ENCODE measurements at regions not wholly inside any gene's neighbourhood (a gene's known extent, or its start where the extent isn't known, plus 50 kb on each side); places are given as distances from the start of the nearest gene placed in this dataset.

GRCh38 chr7:138176060-138176459 lies 99.8 kb downstream of the AKR1D1 start:
- Histone ChIP-seq H3K27me3 (ENCODE audit: control insufficient read depth in 3 of 3, insufficient read depth in 3 of 3, low read depth in 1 of 3, low read length in 3 of 3) (no peaks in the 10 kb centered on the region), H2AK5ac (ENCODE audit: low read depth, low read length) (no peak overlapping the region), H3K4me1 (ENCODE audit: control insufficient read depth in 2 of 2, insufficient read depth in 1 of 2, low read depth in 1 of 2, low read length in 2 of 2) (peaks cover 2 to 4% of the 10 kb centered on the region in 2 donors), H3K4ac (ENCODE audit: low read length) (no peak overlapping the region), H3K9ac (ENCODE audit: low read depth, low read length, poor library complexity) (no peak overlapping the region), H4K8ac (ENCODE audit: low read depth, low read length) (no peak overlapping the region), H3K27ac (replicated peaks; ENCODE audit: low read length) (no peak overlapping the region), H3K36me3 (replicated peaks in 1 of 2; ENCODE audit: control insufficient read depth in 2 of 2, insufficient read depth in 2 of 2, low read length in 2 of 2) (no peaks in the 10 kb centered on the region), H3K9me3 (replicated peaks in 1 of 2; ENCODE audit: control insufficient read depth in 2 of 2, insufficient read depth in 1 of 2, low read depth in 1 of 2, low read length in 2 of 2) (peaks cover 0 to 33% of the 10 kb centered on the region in 2 donors), H2BK5ac (ENCODE audit: low read length) (no peak overlapping the region), H3K4me2 (ENCODE audit: insufficient read depth, low read length, poor library complexity, severe bottlenecking) (no peak overlapping the region), H3K79me1 (ENCODE audit: low read depth, low read length) (no peaks in the 10 kb centered on the region), H3K14ac (ENCODE audit: low read length) (no peak overlapping the region), H4K91ac (ENCODE audit: low read depth, low read length, poor library complexity) (no peak overlapping the region), H3K4me3 (ENCODE audit: low read length in 2 of 2) (no peak overlapping the region), H3K23ac (ENCODE audit: low read depth, low read length, poor library complexity) (no peak overlapping the region), H2BK120ac (ENCODE audit: low read depth, low read length) (no peak overlapping the region), H2BK15ac (ENCODE audit: low read length) (no peak overlapping the region), H2BK12ac (ENCODE audit: low read length) (no peak overlapping the region), H3K18ac (ENCODE audit: low read length) (no peak overlapping the region), H2AFZ (ENCODE audit: low read length) (no peak overlapping the region)
- no CpG with 5 or more reads among the region's 5 CpGs for WGBS, 2 donors (ENCODE audit: extremely low coverage in 2 of 2, insufficient read length in 2 of 2, insufficient replicate concordance in 1 of 2)
- no peak for DNase-seq (ENCODE audit: low spot score)

DNA sequence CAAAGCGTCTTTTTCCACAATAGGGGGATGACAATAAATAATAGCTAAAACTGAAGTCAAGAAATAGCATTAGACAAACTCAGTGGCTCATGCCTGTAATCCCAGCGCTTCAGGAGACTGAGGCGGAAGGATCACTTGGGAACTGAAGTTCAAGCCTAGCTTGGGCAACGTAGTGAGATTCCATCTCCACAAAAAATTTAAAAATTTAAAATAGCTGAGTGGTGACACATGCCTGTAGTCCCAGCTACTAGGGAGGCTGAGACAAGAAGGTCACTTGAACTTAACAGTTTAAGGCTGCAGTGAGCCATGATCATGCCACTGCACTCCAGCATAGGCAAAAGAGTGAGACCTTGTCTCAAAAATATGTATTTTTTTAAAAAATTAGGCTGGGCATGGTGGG lies 107.9 kb downstream of the AKR1D1 start:
- Histone ChIP-seq H3K14ac (ENCODE audit: low read length) (no peak overlapping the region), H2BK15ac (ENCODE audit: low read length) (no peak overlapping the region), H2BK120ac (ENCODE audit: low read depth, low read length) (no peak overlapping the region), H3K4me3 (ENCODE audit: low read length in 2 of 2) (no peak overlapping the region), H2AFZ (ENCODE audit: low read length) (no peak overlapping the region), H3K4me2 (ENCODE audit: insufficient read depth, low read length, poor library complexity, severe bottlenecking) (no peak overlapping the region), H2AK5ac (ENCODE audit: low read depth, low read length) (no peak overlapping the region), H3K9ac (ENCODE audit: low read depth, low read length, poor library complexity) (no peak overlapping the region), H3K23ac (ENCODE audit: low read depth, low read length, poor library complexity) (no peak overlapping the region), H2BK5ac (ENCODE audit: low read length) (no peak overlapping the region), H3K27me3 (ENCODE audit: control insufficient read depth in 3 of 3, insufficient read depth in 3 of 3, low read depth in 1 of 3, low read length in 3 of 3) (no peaks in the 10 kb centered on the region), H3K9me3 (replicated peaks in 1 of 2; ENCODE audit: control insufficient read depth in 2 of 2, insufficient read depth in 1 of 2, low read depth in 1 of 2, low read length in 2 of 2) (peaks cover 6 to 30% of the 10 kb centered on the region in 2 donors), H3K36me3 (replicated peaks in 1 of 2; ENCODE audit: control insufficient read depth in 2 of 2, insufficient read depth in 2 of 2, low read length in 2 of 2) (peaks cover 0 to 2% of the 10 kb centered on the region in 2 donors), H4K91ac (ENCODE audit: low read depth, low read length, poor library complexity) (no peak overlapping the region), H3K27ac (replicated peaks; ENCODE audit: low read length) (no peak overlapping the region), H3K18ac (ENCODE audit: low read length) (no peak overlapping the region), H3K79me1 (ENCODE audit: low read depth, low read length) (no peaks in the 10 kb centered on the region), H3K4me1 (ENCODE audit: control insufficient read depth in 2 of 2, insufficient read depth in 1 of 2, low read depth in 1 of 2, low read length in 2 of 2) (peaks cover 3 to 26% of the 10 kb centered on the region in 2 donors), H2BK12ac (ENCODE audit: low read length) (no peak overlapping the region), H3K4ac (ENCODE audit: low read length) (no peak overlapping the region), H4K8ac (ENCODE audit: low read depth, low read length) (no peak overlapping the region)
- WGBS, 2 donors (ENCODE audit: extremely low coverage in 2 of 2, insufficient read length in 2 of 2, insufficient replicate concordance in 1 of 2), result no CpG with 5 or more reads among the region's 4 CpGs
- no peak for DNase-seq (ENCODE audit: low spot score)

DNA sequence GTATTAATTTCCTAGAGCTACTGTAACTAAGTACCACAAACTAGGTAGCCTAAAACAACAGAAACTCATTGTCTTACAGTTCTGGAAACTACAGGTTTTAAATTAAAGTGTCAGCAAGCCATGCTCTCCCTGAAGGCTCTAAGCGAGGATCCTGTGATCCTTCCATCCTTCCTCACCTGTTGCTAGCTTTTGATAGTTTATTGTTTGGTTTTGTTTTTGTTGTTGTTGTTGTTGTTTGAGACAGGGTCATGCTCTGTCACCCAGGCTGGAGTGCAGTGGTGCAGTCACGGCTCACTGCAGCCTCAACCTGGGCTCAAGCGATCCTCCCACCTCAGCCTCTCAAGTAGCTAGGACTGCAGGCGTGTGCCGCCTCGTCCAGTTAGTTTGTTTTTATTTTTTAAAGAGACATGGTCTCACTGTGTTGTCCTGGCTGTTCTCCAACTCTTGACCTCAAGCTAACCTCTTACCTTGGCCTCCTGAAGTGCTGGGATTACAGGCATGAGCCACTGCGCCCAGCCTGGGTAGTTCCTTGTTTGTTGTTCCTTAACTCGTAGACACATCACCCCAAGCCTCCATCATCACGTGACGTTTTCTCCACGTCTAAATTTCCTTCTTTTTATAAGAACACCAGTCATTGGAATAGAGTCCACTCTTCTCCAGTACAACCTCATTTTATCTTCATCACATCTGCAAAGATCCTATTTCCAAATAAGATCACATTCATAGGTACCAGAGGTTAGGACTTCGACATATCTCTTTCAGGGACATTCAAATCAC lies 109.1 kb downstream of the AKR1D1 start:
- Histone ChIP-seq H2BK15ac (ENCODE audit: low read length) (peak overlapping the region; percentile 14), H2BK5ac (ENCODE audit: low read length) (no peak overlapping the region)
- WGBS, 2 donors (ENCODE audit: extremely low coverage in 2 of 2, insufficient read length in 2 of 2, insufficient replicate concordance in 1 of 2), result no CpG with 5 or more reads among the region's 12 CpGs

DNA sequence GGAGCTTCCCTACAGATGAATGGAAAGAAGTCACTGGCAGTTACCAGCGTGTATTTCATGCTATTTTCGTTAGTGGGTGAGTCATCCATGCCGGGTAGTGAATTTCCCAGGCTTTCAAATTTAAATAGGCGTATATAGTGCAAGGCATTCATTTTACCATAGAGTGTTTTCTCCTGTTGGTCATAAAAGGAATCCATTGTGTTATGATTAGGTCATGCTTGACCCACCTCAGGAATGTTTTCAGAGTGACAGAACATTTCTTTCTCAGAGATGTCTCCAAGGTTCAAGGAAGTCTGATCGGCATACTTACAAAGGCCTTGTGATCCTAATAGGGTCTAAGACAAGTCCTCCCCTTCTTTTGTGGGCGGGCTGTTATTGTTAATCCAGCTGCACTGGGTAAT lies 110.7 kb downstream of the AKR1D1 start:
- H3K36me3 ChIP-seq (replicated peaks in 1 of 2; ENCODE audit: control insufficient read depth in 2 of 2, insufficient read depth in 2 of 2, low read length in 2 of 2), result peaks cover 0 to 2% of the 10 kb centered on the region in 2 donors
- no peak overlapping the region for H2AFZ ChIP-seq (ENCODE audit: low read length)
- H4K91ac ChIP-seq (ENCODE audit: low read depth, low read length, poor library complexity), result no peak overlapping the region
- H3K18ac ChIP-seq (ENCODE audit: low read length), result no peak overlapping the region
- no peak overlapping the region for H4K8ac ChIP-seq (ENCODE audit: low read depth, low read length)
- H3K14ac ChIP-seq (ENCODE audit: low read length), result no peak overlapping the region
- DNase-seq (ENCODE audit: low spot score), result peak; percentile 71
- H2BK5ac ChIP-seq (ENCODE audit: low read length), result no peak overlapping the region
- H3K4ac ChIP-seq (ENCODE audit: low read length), result no peak overlapping the region
- H3K23ac ChIP-seq (ENCODE audit: low read depth, low read length, poor library complexity), result no peak overlapping the region
- peak overlapping the region; percentile 89 for H3K27ac ChIP-seq (replicated peaks; ENCODE audit: low read length)
- H3K4me3 ChIP-seq (ENCODE audit: low read length in 2 of 2), result no peak overlapping the region
- no peak overlapping the region for H2AK5ac ChIP-seq (ENCODE audit: low read depth, low read length)
- H3K9ac ChIP-seq (ENCODE audit: low read depth, low read length, poor library complexity), result no peak overlapping the region
- no peak overlapping the region for H2BK12ac ChIP-seq (ENCODE audit: low read length)
- H3K4me2 ChIP-seq (ENCODE audit: insufficient read depth, low read length, poor library complexity, severe bottlenecking), result no peak overlapping the region
- H3K9me3 ChIP-seq (replicated peaks in 1 of 2; ENCODE audit: control insufficient read depth in 2 of 2, insufficient read depth in 1 of 2, low read depth in 1 of 2, low read length in 2 of 2), result peaks cover 6 to 39% of the 10 kb centered on the region in 2 donors
- no peak overlapping the region for H2BK15ac ChIP-seq (ENCODE audit: low read length)
- no peaks in the 10 kb centered on the region for H3K79me1 ChIP-seq (ENCODE audit: low read depth, low read length)
- H2BK120ac ChIP-seq (ENCODE audit: low read depth, low read length), result no peak overlapping the region
- no peaks in the 10 kb centered on the region for H3K27me3 ChIP-seq (ENCODE audit: control insufficient read depth in 3 of 3, insufficient read depth in 3 of 3, low read depth in 1 of 3, low read length in 3 of 3)
- no CpG with 5 or more reads among the region's 6 CpGs for WGBS, 2 donors (ENCODE audit: extremely low coverage in 2 of 2, insufficient read length in 2 of 2, insufficient replicate concordance in 1 of 2)
- H3K4me1 ChIP-seq (ENCODE audit: control insufficient read depth in 2 of 2, insufficient read depth in 1 of 2, low read depth in 1 of 2, low read length in 2 of 2), result peaks cover 3 to 24% of the 10 kb centered on the region in 2 donors

More for the DNA sequence above, 109.1 kb downstream of the AKR1D1 start:
- Histone ChIP-seq H2BK12ac (ENCODE audit: low read length) (no peak overlapping the region), H4K8ac (ENCODE audit: low read depth, low read length) (no peak overlapping the region), H3K4ac (ENCODE audit: low read length) (no peak overlapping the region), H3K27me3 (ENCODE audit: control insufficient read depth in 3 of 3, insufficient read depth in 3 of 3, low read depth in 1 of 3, low read length in 3 of 3) (no peaks in the 10 kb centered on the region), H2BK120ac (ENCODE audit: low read depth, low read length) (no peak overlapping the region), H3K14ac (ENCODE audit: low read length) (no peak overlapping the region), H3K4me2 (ENCODE audit: insufficient read depth, low read length, poor library complexity, severe bottlenecking) (no peak overlapping the region), H4K91ac (ENCODE audit: low read depth, low read length, poor library complexity) (no peak overlapping the region), H3K79me1 (ENCODE audit: low read depth, low read length) (no peaks in the 10 kb centered on the region), H3K4me3 (ENCODE audit: low read length in 2 of 2) (no peak overlapping the region), H2AK5ac (ENCODE audit: low read depth, low read length) (no peak overlapping the region), H3K36me3 (replicated peaks in 1 of 2; ENCODE audit: control insufficient read depth in 2 of 2, insufficient read depth in 2 of 2, low read length in 2 of 2) (peaks cover 0 to 2% of the 10 kb centered on the region in 2 donors), H3K27ac (replicated peaks; ENCODE audit: low read length) (peak overlapping the region; percentile 89), H3K9ac (ENCODE audit: low read depth, low read length, poor library complexity) (no peak overlapping the region), H3K9me3 (replicated peaks in 1 of 2; ENCODE audit: control insufficient read depth in 2 of 2, insufficient read depth in 1 of 2, low read depth in 1 of 2, low read length in 2 of 2) (peaks cover 6 to 38% of the 10 kb centered on the region in 2 donors), H2AFZ (ENCODE audit: low read length) (no peak overlapping the region), H3K18ac (ENCODE audit: low read length) (peak overlapping the region; percentile 38), H3K4me1 (ENCODE audit: control insufficient read depth in 2 of 2, insufficient read depth in 1 of 2, low read depth in 1 of 2, low read length in 2 of 2) (peaks cover 3 to 26% of the 10 kb centered on the region in 2 donors), H3K23ac (ENCODE audit: low read depth, low read length, poor library complexity) (no peak overlapping the region)
- DNase-seq (ENCODE audit: low spot score), result no peak

All from neuronal stem cell (in vitro differentiated cells).